K562 (cell line): ENCODE measurements at regions not wholly inside any gene's neighbourhood (a gene's known extent, or its start where the extent isn't known, plus 50 kb on each side); places are given as distances from the start of the nearest gene placed in this dataset.

ENCODE experiments used
- ATAC-seq: fragments of 200-7000 bp; cut with Tn5 transposase; 3 replicates; pipeline ENCODE4 v1.9.1; 2020; ENCODE audit warnings: moderate library complexity
- BruUV-seq: library from RNA; stranded (reverse); fragments of 400-500 nt; replicated peaks from 2 replicates; lab custom pipeline; 2021; lab: Mats Ljungman, UMichigan
- CTCF ChIA-PET: fragments of 300-600 bp; formaldehyde crosslinking; extraction: SDS; loops from one replicate; lab custom pipeline; 2021; ENCODE audit warnings: low intra/inter-chr PET ratio; lab: Yijun Ruan, JAX
- POLR2A ChIA-PET: fragments of 300-600, 350-650 bp; sonication (Branson Sonifier 250); formaldehyde crosslinking; extraction: SDS; loops from one replicate; lab custom pipeline; 2021; ENCODE audit warnings: antibody characterized with exemption, inconsistent platforms; lab: Yijun Ruan, JAX
- DNase-seq, 4 experiments: peaks; one replicate each; pipeline versions ENCODE4 v3.0.0 to v3.0.0-alpha.2; 2011 to 2018; ENCODE audit warnings: low spot score in 3 of 4, mixed read lengths in 3 of 4; ENCODE audit errors: extremely low read depth in 1 of 4
- FAIRE-seq: peaks from 2 replicates; lab custom pipeline; 2011; peaks lifted over from hg19 to GRCh38; lab: Jason Lieb, UNC
- H2AFZ ChIP-seq: 2 replicates; pipeline ENCODE4 v1.6.0; 2011; ENCODE audit warnings: low read depth, low read length, control low read depth, inconsistent platforms
- H3K27ac ChIP-seq: fragments of 200-600 bp; 3 replicates; pipeline ENCODE4 v1.8.0; 2011; ENCODE audit warnings: low read depth, mild to moderate bottlenecking, control low read depth, inconsistent platforms, low read length, moderate library complexity, mixed read lengths; ENCODE audit errors: extremely low read depth
- H3K27me3 ChIP-seq, 2 experiments: fragments of 300-600 bp in 1 of 2; 2 replicates in 1 of 2; 3 replicates in 1 of 2; pipeline versions ENCODE4 v1.6.0 to v1.8.0; 2011; ENCODE audit warnings: inconsistent platforms in 2 of 2, low read length in 2 of 2, mild to moderate bottlenecking in 1 of 2, mixed read lengths in 1 of 2, moderate library complexity in 1 of 2; ENCODE audit not compliant: control insufficient read depth in 2 of 2, insufficient read depth in 2 of 2
- H3K36me3 ChIP-seq: fragments of 300-600 bp; 3 replicates; pipeline ENCODE4 v1.8.0; 2011; ENCODE audit warnings: mild to moderate bottlenecking, low read length, inconsistent platforms; ENCODE audit not compliant: control insufficient read depth, insufficient read depth
- H3K4me1 ChIP-seq, 2 experiments: fragments of 200-600 bp in 1 of 2; replicated peaks in 1 of 2; 2 replicates in 1 of 2; 3 replicates in 1 of 2; pipeline versions ENCODE4 v1.5.1 to v1.8.0; 2011; ENCODE audit warnings: inconsistent platforms in 2 of 2, low read length in 2 of 2, mild to moderate bottlenecking in 1 of 2, mixed read lengths in 1 of 2, moderate library complexity in 1 of 2; ENCODE audit not compliant: control insufficient read depth in 2 of 2, insufficient read depth in 2 of 2
- H3K4me2 ChIP-seq: 2 replicates; pipeline ENCODE4 v1.6.1; 2011; ENCODE audit warnings: low read length, control low read depth, inconsistent platforms, mixed read lengths; ENCODE audit not compliant: insufficient read depth
- H3K4me3 ChIP-seq: fragments of 200-600 bp; sonication (generic), shearing (Covaris generic); 2 replicates; pipeline ENCODE4 v1.5.1; 2016; ENCODE audit warnings: control low read depth, inconsistent platforms
- H3K79me2 ChIP-seq: fragments of 200-600 bp; 3 replicates; pipeline ENCODE4 v1.8.0; 2011; ENCODE audit warnings: low read length, inconsistent platforms; ENCODE audit not compliant: control insufficient read depth, insufficient read depth
- H3K9ac ChIP-seq, 2 experiments: 2 replicates each; pipeline versions ENCODE4 v1.6.0 to v1.6.1; 2011; ENCODE audit warnings: low read depth in 2 of 2, low read length in 2 of 2, control low read depth in 1 of 2, inconsistent platforms in 1 of 2, mild to moderate bottlenecking in 1 of 2, mixed read lengths in 1 of 2; ENCODE audit not compliant: insufficient read depth in 1 of 2
- H3K9me1 ChIP-seq: one replicate; pipeline ENCODE4 v1.6.0; 2011; ENCODE audit warnings: inconsistent platforms, mild to moderate bottlenecking, low read length, moderate library complexity; ENCODE audit not compliant: control insufficient read depth, insufficient read depth
- H3K9me3 ChIP-seq: replicated peaks from 2 replicates; pipeline ENCODE4 v1.5.1; 2011; ENCODE audit warnings: low read depth, low read length, inconsistent platforms; ENCODE audit not compliant: control insufficient read depth, insufficient read depth
- H4K20me1 ChIP-seq: replicated peaks from 2 replicates; pipeline ENCODE4 v1.6.1; 2011; ENCODE audit warnings: low read length, inconsistent platforms, mixed read lengths; ENCODE audit not compliant: control insufficient read depth, insufficient read depth
- CXXC5 ChIP-seq: fragments of 250-450 bp; sonication (Bioruptor Pico); IDR thresholded peaks from 2 replicates; pipeline ENCODE4 v1.8.0; 2022; ENCODE audit warnings: inconsistent platforms, mild to moderate bottlenecking, moderate library complexity
- EP400 ChIP-seq: fragments of 450-650 bp; IDR thresholded peaks from 2 replicates; pipeline ENCODE4 v1.6.1; 2017; ENCODE audit warnings: antibody characterized with exemption, mild to moderate bottlenecking, moderate library complexity
- ESRRB ChIP-seq: fragments of 250-450 bp; sonication (Bioruptor Pico); IDR thresholded peaks from 2 replicates; pipeline ENCODE4 v1.5.0; 2020; ENCODE audit warnings: mild to moderate bottlenecking, moderate library complexity, borderline replicate concordance
- GTF3C2 ChIP-seq: IDR thresholded peaks from 3 replicates; pipeline ENCODE4 v1.6.1; 2011; ENCODE audit warnings: borderline replicate concordance, mild to moderate bottlenecking, moderate library complexity; ENCODE audit not compliant: insufficient read length; ENCODE audit errors: extremely low read depth
- HDAC2 ChIP-seq: fragments of 450-650 bp; IDR thresholded peaks from 2 replicates; pipeline ENCODE4 v1.6.1; 2016; ENCODE audit warnings: mild to moderate bottlenecking
- HOXB6 ChIP-seq: fragments of 250-450 bp; sonication (Bioruptor Pico); IDR thresholded peaks from 2 replicates; pipeline ENCODE4 v1.5.1; 2022; ENCODE audit warnings: mild to moderate bottlenecking, borderline replicate concordance
- MEF2D ChIP-seq: conservative IDR thresholded peaks from 2 replicates; pipeline ENCODE4 v1.6.1; 2016; ENCODE audit warnings: low read depth, missing genetic modification characterization, missing compliant biosample characterization
- PHF8 ChIP-seq: fragments of 200-600 bp; sonication (generic); IDR thresholded peaks from 2 replicates; pipeline ENCODE4 v1.6.1; 2012; ENCODE audit warnings: mixed run types, mild to moderate bottlenecking, inconsistent platforms, low read length, moderate library complexity, borderline replicate concordance
- PPARD ChIP-seq: fragments of 250-450 bp; sonication (Bioruptor Pico); IDR thresholded peaks from 2 replicates; pipeline ENCODE4 v1.8.0; 2022; ENCODE audit warnings: inconsistent platforms, mild to moderate bottlenecking, moderate library complexity
- PTRF ChIP-seq: fragments of 450-650 bp; IDR thresholded peaks from 2 replicates; pipeline ENCODE4 v1.6.1; 2016; ENCODE audit warnings: mild to moderate bottlenecking, missing genetic modification characterization, missing compliant biosample characterization
- SAP30 ChIP-seq: fragments of 200-600 bp; sonication (generic); IDR thresholded peaks from 2 replicates; pipeline ENCODE4 v1.6.1; 2012; ENCODE audit warnings: borderline replicate concordance, low read depth, mild to moderate bottlenecking, moderate library complexity, low read length, control low read depth, inconsistent platforms; ENCODE audit not compliant: insufficient read depth, poor library complexity, severe bottlenecking
- ZC3H4 ChIP-seq: sonication (generic); formaldehyde crosslinking; IDR thresholded peaks from 2 replicates; pipeline ENCODE4 v1.9.0; 2021; ENCODE audit warnings: missing genetic modification reagents, borderline replicate concordance
- WGBS: fragments of 100-300 bp; shearing (Covaris generic); methylation state at CpG from one replicate; pipeline ENCODE4 v1.1.6; 2016; ENCODE audit warnings: low coverage, mixed read lengths; ENCODE audit not compliant: insufficient coverage; ENCODE audit errors: missing lambda C conversion rate; 5-methylcytosine and 5-hydroxymethylcytosine counted together
- in situ Hi-C: fragments of 300-500 bp; cut with MboI; formaldehyde crosslinking; loops from 4 replicates; pipeline ENCODE4 v1.15.0; 2018; ENCODE audit warnings: inconsistent platforms, mixed read lengths
- intact Hi-C: fragments of 100-400 bp; cut with micrococcal nuclease; formaldehyde crosslinking; loops from 2 replicates; pipeline ENCODE4 v1.14.2; 2022

GRCh38 chr13:55553701-55554100 lies 1587.0 kb upstream of the PRR20A start:
- H3K27me3 ChIP-seq: no peaks in the 10 kb centered on the region
- H3K36me3 ChIP-seq: no peaks in the 10 kb centered on the region
- TF ChIP-seq CXXC5 (CRISPR knock-in tag) (no peak), HOXB6 (CRISPR knock-in tag) (no peak), MEF2D (tag) (no peak), PHF8 (no peak), GTF3C2 (no peak), EP400 (no peak), SAP30 (no peak), ZC3H4 (CRISPR knock-in tag) (no peak), PTRF (tag) (no peak), ESRRB (CRISPR knock-in tag) (no peak), HDAC2 (no peak), PPARD (CRISPR knock-in tag) (no peak)
- FAIRE-seq (no peak), ATAC-seq (no peak), DNase-seq (no peak)
- H3K9me3 ChIP-seq: no peaks in the 10 kb centered on the region
- intact Hi-C loops: no loop called here
- no peaks in the 10 kb centered on the region for H3K9me1 ChIP-seq
- no peaks in the 10 kb centered on the region for H3K79me2 ChIP-seq
- no peak overlapping the region for H3K9ac ChIP-seq
- 0% methylated on average over 1 of the region's 1 CpG for whole genome bisulfite sequencing
- H3K4me1 ChIP-seq: no peaks in the 10 kb centered on the region
- BruUV-seq: no TSS peak
- CTCF ChIA-PET: no interaction called here
- no peak overlapping the region for H3K27ac ChIP-seq
- H4K20me1 ChIP-seq: no peaks in the 10 kb centered on the region
- no peak overlapping the region for H3K4me3 ChIP-seq
- H3K4me2 ChIP-seq: no peak overlapping the region
- in situ Hi-C loops: no loop called here
- H2AFZ ChIP-seq: no peak overlapping the region
- POLR2A ChIA-PET: no interaction called here
